ENCODE measurements at regions not wholly inside any gene's neighbourhood (a gene's known extent, or its start where the extent isn't known, plus 50 kb on each side); places are given as distances from the start of the nearest gene placed in this dataset.
"Not testable (repeated sequence)": the region's sequence is repeated elsewhere in the genome, so short reads cannot be mapped to it uniquely, and the experiment has no call there.

- no peaks in the 10 kb centered on the region for H3K4me1 Mint-ChIP-seq (ENCODE audit: low read depth)
- no peak overlapping the region for H3K27ac Mint-ChIP-seq
- H3K36me3 Mint-ChIP-seq (ENCODE audit: low read depth) = no peaks in the 10 kb centered on the region
- H3K4me3 Mint-ChIP-seq = no peak overlapping the region
- no peaks in the 10 kb centered on the region for H3K9me3 Mint-ChIP-seq
- no peaks in the 10 kb centered on the region for H3K27me3 Mint-ChIP-seq (ENCODE audit: low read depth)
These were observed 211.8 kb downstream of the SMAD2 start for GRCh38 chr18:47718646-47719045.

GRCh38 chr18:47717257-47717656 lies 213.2 kb downstream of the SMAD2 start:
- Mint-ChIP-seq H3K4me3 (no peak overlapping the region), H3K27me3 (ENCODE audit: low read depth) (no peaks in the 10 kb centered on the region), H3K9me3 (no peaks in the 10 kb centered on the region), H3K4me1 (ENCODE audit: low read depth) (no peaks in the 10 kb centered on the region), H3K27ac (no peak overlapping the region), H3K36me3 (ENCODE audit: low read depth) (no peaks in the 10 kb centered on the region)

- Mint-ChIP-seq H3K9me3 (no peaks in the 10 kb centered on the region), H3K4me1 (ENCODE audit: low read depth) (no peaks in the 10 kb centered on the region), H3K4me3 (no peak overlapping the region), H3K27me3 (ENCODE audit: low read depth) (no peaks in the 10 kb centered on the region), H3K36me3 (ENCODE audit: low read depth) (no peaks in the 10 kb centered on the region), H3K27ac (no peak overlapping the region)
These were observed 213.8 kb downstream of the SMAD2 start for GRCh38 chr18:47716632-47717185.

- Mint-ChIP-seq H3K4me1 (ENCODE audit: low read depth) (no peaks in the 10 kb centered on the region), H3K36me3 (ENCODE audit: low read depth) (no peaks in the 10 kb centered on the region), H3K4me3 (no peak overlapping the region), H3K9me3 (no peaks in the 10 kb centered on the region), H3K27ac (no peak overlapping the region), H3K27me3 (ENCODE audit: low read depth) (no peaks in the 10 kb centered on the region)
These were observed 220.0 kb downstream of the SMAD2 start for GRCh38 chr18:47710451-47710850.

GRCh38 chr18:47709556-47709955 lies 220.9 kb downstream of the SMAD2 start:
- no peaks in the 10 kb centered on the region for H3K4me1 Mint-ChIP-seq (ENCODE audit: low read depth)
- H3K36me3 Mint-ChIP-seq (ENCODE audit: low read depth) = no peaks in the 10 kb centered on the region
- H3K27ac Mint-ChIP-seq = no peak overlapping the region
- no peaks in the 10 kb centered on the region for H3K9me3 Mint-ChIP-seq
- no peaks in the 10 kb centered on the region for H3K27me3 Mint-ChIP-seq (ENCODE audit: low read depth)
- no peak overlapping the region for H3K4me3 Mint-ChIP-seq

- Mint-ChIP-seq H3K4me1 (ENCODE audit: low read depth) (no peaks in the 10 kb centered on the region), H3K9me3 (no peaks in the 10 kb centered on the region), H3K27me3 (ENCODE audit: low read depth) (peaks cover 3% of the 10 kb centered on the region), H3K27ac (no peak overlapping the region), H3K4me3 (no peak overlapping the region), H3K36me3 (ENCODE audit: low read depth) (no peaks in the 10 kb centered on the region)
These were observed 222.3 kb downstream of the SMAD2 start for GRCh38 chr18:47708206-47708605.

- Mint-ChIP-seq H3K27ac (no peak overlapping the region), H3K36me3 (ENCODE audit: low read depth) (no peaks in the 10 kb centered on the region), H3K4me3 (no peak overlapping the region), H3K27me3 (ENCODE audit: low read depth) (peaks cover 7% of the 10 kb centered on the region), H3K4me1 (ENCODE audit: low read depth) (no peaks in the 10 kb centered on the region), H3K9me3 (no peaks in the 10 kb centered on the region)
These were observed 229.3 kb downstream of the SMAD2 start for GRCh38 chr18:47701134-47701533.

- H3K4me3 Mint-ChIP-seq = no peak overlapping the region
- peaks cover 7% of the 10 kb centered on the region for H3K27me3 Mint-ChIP-seq (ENCODE audit: low read depth)
- H3K9me3 Mint-ChIP-seq = no peaks in the 10 kb centered on the region
- H3K27ac Mint-ChIP-seq = no peak overlapping the region
- no peaks in the 10 kb centered on the region for H3K4me1 Mint-ChIP-seq (ENCODE audit: low read depth)
- H3K36me3 Mint-ChIP-seq (ENCODE audit: low read depth) = no peaks in the 10 kb centered on the region
These were observed 233.6 kb downstream of the SMAD2 start for GRCh38 chr18:47696870-47697269.

- H3K9me3 Mint-ChIP-seq = no peaks in the 10 kb centered on the region
- H3K4me3 Mint-ChIP-seq = no peak overlapping the region
- H3K36me3 Mint-ChIP-seq (ENCODE audit: low read depth) = no peaks in the 10 kb centered on the region
- peaks cover 4% of the 10 kb centered on the region for H3K27me3 Mint-ChIP-seq (ENCODE audit: low read depth)
- no peaks in the 10 kb centered on the region for H3K4me1 Mint-ChIP-seq (ENCODE audit: low read depth)
- H3K27ac Mint-ChIP-seq = no peak overlapping the region
These were observed 238.8 kb downstream of the SMAD2 start for GRCh38 chr18:47691611-47692010.

GRCh38 chr18:47690778-47691177 lies 239.7 kb downstream of the SMAD2 start:
- not testable (repeated sequence) for H3K27ac Mint-ChIP-seq, H3K4me3 Mint-ChIP-seq

GRCh38 chr18:47689371-47689770 lies 241.1 kb downstream of the SMAD2 start:
- H3K27ac Mint-ChIP-seq = no peak overlapping the region
- H3K4me1 Mint-ChIP-seq (ENCODE audit: low read depth) = no peaks in the 10 kb centered on the region
- H3K27me3 Mint-ChIP-seq (ENCODE audit: low read depth) = peaks cover 4% of the 10 kb centered on the region
- no peaks in the 10 kb centered on the region for H3K9me3 Mint-ChIP-seq
- H3K36me3 Mint-ChIP-seq (ENCODE audit: low read depth) = no peaks in the 10 kb centered on the region
- H3K4me3 Mint-ChIP-seq = no peak overlapping the region

More at GRCh38 chr18:47690778-47691177, 239.7 kb downstream of the SMAD2 start:
- H3K9me3 Mint-ChIP-seq; H3K36me3 Mint-ChIP-seq (ENCODE audit: low read depth); H3K27me3 Mint-ChIP-seq (ENCODE audit: low read depth); H3K4me1 Mint-ChIP-seq (ENCODE audit: low read depth): not testable (repeated sequence)

- no peaks in the 10 kb centered on the region for H3K4me1 Mint-ChIP-seq (ENCODE audit: low read depth)
- H3K9me3 Mint-ChIP-seq = no peaks in the 10 kb centered on the region
- no peak overlapping the region for H3K4me3 Mint-ChIP-seq
- H3K27me3 Mint-ChIP-seq (ENCODE audit: low read depth) = no peaks in the 10 kb centered on the region
- H3K27ac Mint-ChIP-seq = no peak overlapping the region
- H3K36me3 Mint-ChIP-seq (ENCODE audit: low read depth) = no peaks in the 10 kb centered on the region
These were observed 243.7 kb downstream of the SMAD2 start for GRCh38 chr18:47686806-47687205.

- no peaks in the 10 kb centered on the region for H3K9me3 Mint-ChIP-seq
- no peak overlapping the region for H3K4me3 Mint-ChIP-seq
These were observed 246.7 kb downstream of the SMAD2 start for GRCh38 chr18:47683774-47684173.

GRCh38 chr18:47682876-47683275 lies 247.6 kb downstream of the SMAD2 start:
- Mint-ChIP-seq H3K27ac (no peak overlapping the region), H3K9me3 (no peaks in the 10 kb centered on the region), H3K36me3 (ENCODE audit: low read depth) (no peaks in the 10 kb centered on the region), H3K4me1 (ENCODE audit: low read depth) (no peaks in the 10 kb centered on the region), H3K4me3 (no peak overlapping the region), H3K27me3 (ENCODE audit: low read depth) (no peaks in the 10 kb centered on the region)

More at GRCh38 chr18:47683774-47684173, 246.7 kb downstream of the SMAD2 start:
- no peaks in the 10 kb centered on the region for H3K27me3 Mint-ChIP-seq (ENCODE audit: low read depth)
- no peak overlapping the region for H3K27ac Mint-ChIP-seq
- no peaks in the 10 kb centered on the region for H3K4me1 Mint-ChIP-seq (ENCODE audit: low read depth)
- H3K36me3 Mint-ChIP-seq (ENCODE audit: low read depth) = no peaks in the 10 kb centered on the region

GRCh38 chr18:47680488-47680887 lies 250.0 kb downstream of the SMAD2 start:
- Mint-ChIP-seq H3K9me3 (no peaks in the 10 kb centered on the region), H3K4me1 (ENCODE audit: low read depth) (no peaks in the 10 kb centered on the region), H3K36me3 (ENCODE audit: low read depth) (no peaks in the 10 kb centered on the region), H3K27ac (no peak overlapping the region), H3K4me3 (no peak overlapping the region), H3K27me3 (ENCODE audit: low read depth) (no peaks in the 10 kb centered on the region)

GRCh38 chr18:47679864-47680263 lies 250.6 kb downstream of the SMAD2 start:
- Mint-ChIP-seq H3K9me3 (no peaks in the 10 kb centered on the region), H3K27ac (no peak overlapping the region), H3K36me3 (ENCODE audit: low read depth) (no peaks in the 10 kb centered on the region), H3K4me1 (ENCODE audit: low read depth) (no peaks in the 10 kb centered on the region), H3K4me3 (no peak overlapping the region), H3K27me3 (ENCODE audit: low read depth) (no peaks in the 10 kb centered on the region)

Data from T-helper 1 cell treated with Interleukin-12 subunit alpha and Interleukin-12 subunit beta and Interleukin-4 antibody, amounts not matched to agents 30 μg/mL and 1 μg/mL, for 36 hours (primary cell).